Upper lobe of right lung (tissue), 1 donor: ENCODE measurements at regions not wholly inside any gene's neighbourhood (a gene's known extent, or its start where the extent isn't known, plus 50 kb on each side); places are given as distances from the start of the nearest gene placed in this dataset.

Experiments used
- ATAC-seq: fragments of 200-7000 bp; cut with Tn5 transposase; one replicate; pipeline ENCODE4 v1.9.1; 2020; ENCODE audit warnings: mild to moderate bottlenecking, moderate library complexity
- DNase-seq: peaks from one replicate; pipeline ENCODE4 v3.0.0-alpha.2; 2020
- H3K27ac ChIP-seq: fragments of 200-600 bp; one replicate; pipeline ENCODE4 v1.8.0; 2022
- H3K27me3 ChIP-seq: fragments of 200-600 bp; one replicate; pipeline ENCODE4 v1.8.0; 2022; ENCODE audit warnings: mild to moderate bottlenecking
- H3K36me3 ChIP-seq: fragments of 200-600 bp; one replicate; pipeline ENCODE4 v1.8.0; 2022
- H3K4me1 ChIP-seq: fragments of 200-600 bp; one replicate; pipeline ENCODE4 v1.8.0; 2022
- H3K4me3 ChIP-seq: fragments of 200-600 bp; one replicate; pipeline ENCODE4 v1.8.0; 2022; ENCODE audit warnings: mild to moderate bottlenecking
- H3K9me3 ChIP-seq: fragments of 200-600 bp; one replicate; pipeline ENCODE4 v1.8.0; 2022
- intact Hi-C: fragments of 100-400 bp; cut with DNase I; formaldehyde crosslinking; loops from one replicate; pipeline ENCODE4 v1.11.0; 2022
- TF ChIP-seq, protein P1 (sequence below): fragments of 200-600 bp; IDR thresholded peaks from one replicate; pipeline ENCODE4 v1.8.0; 2022; ENCODE audit warnings: antibody characterized with exemption
- donor health status: DM: no; HTN: yes; CAD: no; lungs with severe emphysema.

- Histone ChIP-seq H3K36me3 (no peaks in the 10 kb centered on the region), H3K4me3 (no peak overlapping the region), H3K9me3 (no peaks in the 10 kb centered on the region), H3K27me3 (peaks cover 8% of the 10 kb centered on the region), H3K27ac (no peak overlapping the region), H3K4me1 (no peaks in the 10 kb centered on the region)
- intact Hi-C loops, result no loop called here
- DNase-seq (no peak), ATAC-seq (no peak)
- TF ChIP-seq, protein P1, sequence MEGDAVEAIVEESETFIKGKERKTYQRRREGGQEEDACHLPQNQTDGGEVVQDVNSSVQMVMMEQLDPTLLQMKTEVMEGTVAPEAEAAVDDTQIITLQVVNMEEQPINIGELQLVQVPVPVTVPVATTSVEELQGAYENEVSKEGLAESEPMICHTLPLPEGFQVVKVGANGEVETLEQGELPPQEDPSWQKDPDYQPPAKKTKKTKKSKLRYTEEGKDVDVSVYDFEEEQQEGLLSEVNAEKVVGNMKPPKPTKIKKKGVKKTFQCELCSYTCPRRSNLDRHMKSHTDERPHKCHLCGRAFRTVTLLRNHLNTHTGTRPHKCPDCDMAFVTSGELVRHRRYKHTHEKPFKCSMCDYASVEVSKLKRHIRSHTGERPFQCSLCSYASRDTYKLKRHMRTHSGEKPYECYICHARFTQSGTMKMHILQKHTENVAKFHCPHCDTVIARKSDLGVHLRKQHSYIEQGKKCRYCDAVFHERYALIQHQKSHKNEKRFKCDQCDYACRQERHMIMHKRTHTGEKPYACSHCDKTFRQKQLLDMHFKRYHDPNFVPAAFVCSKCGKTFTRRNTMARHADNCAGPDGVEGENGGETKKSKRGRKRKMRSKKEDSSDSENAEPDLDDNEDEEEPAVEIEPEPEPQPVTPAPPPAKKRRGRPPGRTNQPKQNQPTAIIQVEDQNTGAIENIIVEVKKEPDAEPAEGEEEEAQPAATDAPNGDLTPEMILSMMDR, result no peak
Observed at GRCh38 chr20:60088236-60088635, 130.0 kb downstream of the CDH26 start.

- DNase-seq, result no peak
- TF ChIP-seq, protein P1, result no peak
- H3K9me3 ChIP-seq, result no peaks in the 10 kb centered on the region
- H3K4me3 ChIP-seq, result no peak overlapping the region
- no peaks in the 10 kb centered on the region for H3K4me1 ChIP-seq
- H3K36me3 ChIP-seq, result no peaks in the 10 kb centered on the region
- H3K27me3 ChIP-seq, result peaks cover 8% of the 10 kb centered on the region
- ATAC-seq, result no peak
- intact Hi-C loops, result no loop called here
- no peak overlapping the region for H3K27ac ChIP-seq
Observed at GRCh38 chr20:60090631-60091030, 132.4 kb downstream of the CDH26 start.

DNA sequence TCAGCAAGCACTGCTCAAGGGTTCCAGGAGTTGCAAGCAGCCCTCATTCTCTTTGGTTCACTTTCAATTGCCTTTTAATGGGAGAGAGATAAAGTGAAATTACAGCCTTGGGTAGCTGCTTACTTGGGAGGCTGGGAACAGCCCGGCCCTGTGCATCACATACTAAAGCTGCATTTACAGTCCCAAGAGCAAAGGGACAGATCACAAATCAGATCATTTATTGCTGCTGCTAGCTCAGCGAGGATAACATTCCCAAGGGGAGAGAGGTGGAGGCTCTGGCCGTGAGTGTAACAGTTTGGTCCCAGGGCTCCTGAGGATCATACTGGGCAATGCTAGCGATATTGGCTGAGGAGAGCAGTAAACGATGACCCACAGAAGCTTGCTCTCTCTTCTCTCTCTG lies 133.1 kb downstream of the CDH26 start:
- ATAC-seq (no peak), DNase-seq (no peak)
- intact Hi-C loops, result no loop called here
- H3K9me3 ChIP-seq, result no peaks in the 10 kb centered on the region
- H3K36me3 ChIP-seq, result no peaks in the 10 kb centered on the region
- peaks cover 8% of the 10 kb centered on the region for H3K27me3 ChIP-seq
- TF ChIP-seq, protein P1, result no peak
- H3K27ac ChIP-seq, result no peak overlapping the region
- H3K4me1 ChIP-seq, result no peaks in the 10 kb centered on the region
- no peak overlapping the region for H3K4me3 ChIP-seq

DNA sequence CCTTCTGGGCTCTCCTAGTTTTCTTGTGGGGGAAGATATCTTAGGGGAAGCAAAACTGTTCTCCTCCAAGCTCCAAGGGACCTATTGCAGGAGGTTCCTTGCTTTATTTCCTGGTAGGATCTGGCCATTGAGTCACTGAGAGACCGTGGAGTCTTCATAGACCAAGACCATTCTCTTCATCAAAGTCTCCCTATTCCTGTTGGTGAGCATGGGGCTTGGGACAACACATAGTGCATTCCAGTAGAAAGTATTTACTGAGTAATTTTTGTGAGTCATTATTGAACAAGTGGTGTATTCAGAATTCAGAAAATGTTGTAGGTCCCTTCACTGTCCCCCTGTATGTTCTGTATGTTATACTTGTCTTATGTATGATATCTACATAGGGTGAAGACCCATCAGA lies 133.6 kb downstream of the CDH26 start:
- Histone ChIP-seq H3K27me3 (peaks cover 2% of the 10 kb centered on the region), H3K36me3 (no peaks in the 10 kb centered on the region), H3K9me3 (no peaks in the 10 kb centered on the region), H3K4me1 (no peaks in the 10 kb centered on the region), H3K4me3 (no peak overlapping the region), H3K27ac (no peak overlapping the region)
- no peak for DNase-seq
- TF ChIP-seq, protein P1, result no peak
- no peak for ATAC-seq
- intact Hi-C loops, result no loop called here

GRCh38 chr20:60092729-60093128 lies 134.5 kb downstream of the CDH26 start:
- TF ChIP-seq, protein P1, result no peak
- Histone ChIP-seq H3K36me3 (no peaks in the 10 kb centered on the region), H3K27me3 (no peaks in the 10 kb centered on the region), H3K9me3 (no peaks in the 10 kb centered on the region), H3K4me1 (no peaks in the 10 kb centered on the region), H3K27ac (no peak overlapping the region), H3K4me3 (no peak overlapping the region)
- DNase-seq, result no peak
- intact Hi-C loops, result no loop called here
- ATAC-seq, result no peak

GRCh38 chr20:60095456-60095855 lies 137.2 kb downstream of the CDH26 start:
- no peaks in the 10 kb centered on the region for H3K27me3 ChIP-seq
- no peak overlapping the region for H3K4me3 ChIP-seq
- TF ChIP-seq, protein P1, result no peak
- intact Hi-C loops, result no loop called here
- DNase-seq, result no peak
- ATAC-seq, result no peak
- no peaks in the 10 kb centered on the region for H3K9me3 ChIP-seq
- H3K4me1 ChIP-seq, result no peaks in the 10 kb centered on the region
- H3K36me3 ChIP-seq, result no peaks in the 10 kb centered on the region
- H3K27ac ChIP-seq, result no peak overlapping the region
